ENCODE measurements at regions not wholly inside any gene's neighbourhood (a gene's known extent, or its start where the extent isn't known, plus 50 kb on each side); places are given as distances from the start of the nearest gene placed in this dataset.

DNA sequence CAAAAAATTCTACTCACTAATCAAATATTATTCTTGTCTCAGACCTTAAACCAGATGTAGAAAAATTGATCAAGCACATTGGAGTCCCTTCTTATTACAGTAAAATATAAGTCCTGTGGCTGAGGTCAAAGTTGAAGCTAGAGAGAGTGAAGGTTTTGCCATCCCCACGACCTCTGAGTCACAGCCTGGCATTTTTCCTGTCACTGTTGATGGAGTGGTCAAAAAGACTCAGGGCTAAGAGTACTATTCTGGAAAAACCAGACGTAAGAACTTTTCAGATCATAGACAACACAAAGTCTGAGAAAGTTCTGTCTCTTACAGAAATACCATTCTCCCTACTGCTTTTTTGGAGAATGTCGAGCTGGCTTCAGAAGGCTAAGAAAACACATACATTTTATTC lies 323.7 kb upstream of the ANKRD30A start:
- TF ChIP-seq, protein P1, sequence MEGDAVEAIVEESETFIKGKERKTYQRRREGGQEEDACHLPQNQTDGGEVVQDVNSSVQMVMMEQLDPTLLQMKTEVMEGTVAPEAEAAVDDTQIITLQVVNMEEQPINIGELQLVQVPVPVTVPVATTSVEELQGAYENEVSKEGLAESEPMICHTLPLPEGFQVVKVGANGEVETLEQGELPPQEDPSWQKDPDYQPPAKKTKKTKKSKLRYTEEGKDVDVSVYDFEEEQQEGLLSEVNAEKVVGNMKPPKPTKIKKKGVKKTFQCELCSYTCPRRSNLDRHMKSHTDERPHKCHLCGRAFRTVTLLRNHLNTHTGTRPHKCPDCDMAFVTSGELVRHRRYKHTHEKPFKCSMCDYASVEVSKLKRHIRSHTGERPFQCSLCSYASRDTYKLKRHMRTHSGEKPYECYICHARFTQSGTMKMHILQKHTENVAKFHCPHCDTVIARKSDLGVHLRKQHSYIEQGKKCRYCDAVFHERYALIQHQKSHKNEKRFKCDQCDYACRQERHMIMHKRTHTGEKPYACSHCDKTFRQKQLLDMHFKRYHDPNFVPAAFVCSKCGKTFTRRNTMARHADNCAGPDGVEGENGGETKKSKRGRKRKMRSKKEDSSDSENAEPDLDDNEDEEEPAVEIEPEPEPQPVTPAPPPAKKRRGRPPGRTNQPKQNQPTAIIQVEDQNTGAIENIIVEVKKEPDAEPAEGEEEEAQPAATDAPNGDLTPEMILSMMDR (IDR thresholded peaks at IDR 0.05; ENCODE audit: low read depth, low read length), result no peak
- no peak for TF ChIP-seq POLR2A (IDR thresholded peaks at IDR 0.05; ENCODE audit: extremely low read depth, insufficient read length)
